NCI-H1436 (cell line): ENCODE measurements at regions not wholly inside any gene's neighbourhood (a gene's known extent, or its start where the extent isn't known, plus 50 kb on each side); places are given as distances from the start of the nearest gene placed in this dataset.
"Not testable (repeated sequence)": the region's sequence is repeated elsewhere in the genome, so short reads cannot be mapped to it uniquely, and the experiment has no call there.

Experiments used
- DNase-seq: peaks from one replicate; lab custom pipeline; 2025; lab: John Stamatoyannopoulos, UW

GRCh38 chr4:126591583-126591982 is 1041.2 kb upstream of the INTU start:
- no peak for DNase-seq

GRCh38 chr4:126592088-126592487 is 1040.7 kb upstream of the INTU start:
- DNase-seq = no peak

GRCh38 chr4:126593626-126594025 is 1039.1 kb upstream of the INTU start:
- no peak for DNase-seq

GRCh38 chr4:126595643-126596042 is 1037.1 kb upstream of the INTU start:
- DNase-seq = no peak

- no peak for DNase-seq
Measured at GRCh38 chr4:126599746-126600145, 1033.0 kb upstream of the INTU start.

GRCh38 chr4:126603210-126603609 is 1029.5 kb upstream of the INTU start:
- no peak for DNase-seq

GRCh38 chr4:126603825-126604224 is 1028.9 kb upstream of the INTU start:
- DNase-seq = no peak

- no peak for DNase-seq
Measured at GRCh38 chr4:126604268-126604867, 1028.4 kb upstream of the INTU start.

- no peak for DNase-seq
Measured at GRCh38 chr4:126610933-126611332, 1021.8 kb upstream of the INTU start.

GRCh38 chr4:126611900-126612299 is 1020.9 kb upstream of the INTU start:
- no peak for DNase-seq

GRCh38 chr4:126614356-126614855 is 1018.4 kb upstream of the INTU start:
- no peak for DNase-seq

- DNase-seq = no peak
Measured at GRCh38 chr4:126616795-126617194, 1016.0 kb upstream of the INTU start.

- no peak for DNase-seq
Measured at GRCh38 chr4:126627255-126627654, 1005.5 kb upstream of the INTU start.

- DNase-seq = no peak
Measured at GRCh38 chr4:126628933-126629332, 1003.8 kb upstream of the INTU start.

GRCh38 chr4:126630230-126630629 is 1002.5 kb upstream of the INTU start:
- DNase-seq = no peak

- DNase-seq = no peak
Measured at GRCh38 chr4:126633306-126633705, 999.5 kb upstream of the INTU start.

- DNase-seq = no peak
Measured at GRCh38 chr4:126637706-126638105, 995.1 kb upstream of the INTU start.

- no peak for DNase-seq
Measured at GRCh38 chr4:126647320-126647719, 985.4 kb upstream of the INTU start.

- DNase-seq = no peak
Measured at GRCh38 chr4:126647756-126648397, 984.9 kb upstream of the INTU start.

GRCh38 chr4:126658411-126658810 is 974.3 kb upstream of the INTU start:
- no peak for DNase-seq

- no peak for DNase-seq
Measured at GRCh38 chr4:126661194-126661593, 971.6 kb upstream of the INTU start.

GRCh38 chr4:126664839-126665238 is 967.9 kb upstream of the INTU start:
- no peak for DNase-seq

- not testable (repeated sequence) for DNase-seq
Measured at GRCh38 chr4:126670038-126670437, 962.7 kb upstream of the INTU start.

- DNase-seq = no peak
Measured at GRCh38 chr4:126678618-126679017, 954.1 kb upstream of the INTU start.
